ENCODE measurements at regions not wholly inside any gene's neighbourhood (a gene's known extent, or its start where the extent isn't known, plus 50 kb on each side); places are given as distances from the start of the nearest gene placed in this dataset.

- in situ Hi-C loops (cut with MboI; ENCODE audit: low pct_ligation_motif_present in 1 of 4, low pct_unique_long_range_greater_than_20kb in 1 of 4, low sequenced_read_pairs in 3 of 4): no loop called here
- H3K9me3 ChIP-seq: no peaks in the 10 kb centered on the region
- no peak overlapping the region for H3K4me3 ChIP-seq
- TF ChIP-seq EP300 (IDR thresholded peaks at IDR 0.05; ENCODE audit: low read depth) (no peak), POLR2A (IDR thresholded peaks at IDR 0.05) (no peak), CTCF (IDR thresholded peaks at IDR 0.05) (no peak), POLR2AphosphoS5 (IDR thresholded peaks at IDR 0.05) (no peak)
- H3K27me3 ChIP-seq: no peaks in the 10 kb centered on the region
- H3K27ac ChIP-seq: no peak overlapping the region
- intact Hi-C loops (cut with DNase I; ENCODE audit: low total_unique reads): no loop called here
- 50 to 51% methylated on average over 3 of the region's 3 CpGs for WGBS, 2 donors (ENCODE audit: low coverage in 1 of 2)
- no peak for DNase-seq
- peaks cover 0 to 14% (median 5%) of the 10 kb centered on the region in 4 donors for H3K4me1 ChIP-seq
- no peaks in the 10 kb centered on the region for H3K36me3 ChIP-seq
Measured at GRCh38 chr2:12856934-12857601, 140.3 kb downstream of the TRIB2 start.

- in situ Hi-C loops (cut with MboI; ENCODE audit: low pct_ligation_motif_present in 1 of 4, low pct_unique_long_range_greater_than_20kb in 1 of 4, low sequenced_read_pairs in 3 of 4) (no loop called here), intact Hi-C loops (cut with DNase I; ENCODE audit: low total_unique reads) (no loop called here)
- Histone ChIP-seq H3K27me3 (no peaks in the 10 kb centered on the region), H3K36me3 (no peaks in the 10 kb centered on the region), H3K4me3 (no peak overlapping the region), H3K4me1 (peaks cover 0 to 14% (median 5%) of the 10 kb centered on the region in 4 donors), H3K9me3 (peaks cover 0 to under 1% of the 10 kb centered on the region in 2 donors), H3K27ac (no peak overlapping the region)
- TF ChIP-seq EP300 (IDR thresholded peaks at IDR 0.05; ENCODE audit: low read depth) (no peak), POLR2A (IDR thresholded peaks at IDR 0.05) (no peak), POLR2AphosphoS5 (IDR thresholded peaks at IDR 0.05) (no peak), CTCF (IDR thresholded peaks at IDR 0.05) (no peak)
- WGBS, 2 donors (ENCODE audit: low coverage in 1 of 2): 51% methylated on average over 1 of the region's 1 CpG; no CpG with 5 or more reads in 1 of the 2 donors
- no peak for DNase-seq
Measured at GRCh38 chr2:12857891-12858290, 141.2 kb downstream of the TRIB2 start.

DNA sequence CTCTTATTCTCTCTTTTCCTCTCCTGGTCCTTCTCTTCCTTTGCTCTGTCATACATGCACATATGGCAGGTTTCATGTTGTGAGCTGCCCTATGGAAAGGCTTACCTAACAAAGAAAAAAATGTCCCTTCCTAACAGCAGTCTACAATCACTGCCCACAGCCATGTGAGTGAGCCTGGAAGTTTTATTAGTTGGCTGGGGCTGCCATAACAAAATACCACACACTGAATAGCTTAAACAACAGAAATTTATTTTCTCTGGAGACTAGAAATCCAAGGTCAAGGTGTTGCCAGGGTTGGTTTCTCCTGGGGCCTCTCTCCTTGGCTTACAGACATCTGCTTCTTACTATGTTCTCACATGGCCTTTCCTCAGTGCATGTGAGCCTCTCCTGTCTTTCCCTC is 142.1 kb downstream of the TRIB2 start:
- in situ Hi-C loops (cut with MboI; ENCODE audit: low pct_ligation_motif_present in 1 of 4, low pct_unique_long_range_greater_than_20kb in 1 of 4, low sequenced_read_pairs in 3 of 4) (no loop called here), intact Hi-C loops (cut with DNase I; ENCODE audit: low total_unique reads) (no loop called here)
- Histone ChIP-seq H3K27ac (no peak overlapping the region), H3K27me3 (no peaks in the 10 kb centered on the region), H3K36me3 (no peaks in the 10 kb centered on the region), H3K9me3 (peaks cover 0 to 3% of the 10 kb centered on the region in 2 donors), H3K4me3 (no peak overlapping the region), H3K4me1 (peaks cover 0 to 14% (median 5%) of the 10 kb centered on the region in 4 donors)
- no peak for TF ChIP-seq POLR2A (IDR thresholded peaks at IDR 0.05)
- no peak for TF ChIP-seq EP300 (IDR thresholded peaks at IDR 0.05; ENCODE audit: low read depth)
- no peak for TF ChIP-seq POLR2AphosphoS5 (IDR thresholded peaks at IDR 0.05)
- no peak for TF ChIP-seq CTCF (IDR thresholded peaks at IDR 0.05)
- no peak for DNase-seq

DNA sequence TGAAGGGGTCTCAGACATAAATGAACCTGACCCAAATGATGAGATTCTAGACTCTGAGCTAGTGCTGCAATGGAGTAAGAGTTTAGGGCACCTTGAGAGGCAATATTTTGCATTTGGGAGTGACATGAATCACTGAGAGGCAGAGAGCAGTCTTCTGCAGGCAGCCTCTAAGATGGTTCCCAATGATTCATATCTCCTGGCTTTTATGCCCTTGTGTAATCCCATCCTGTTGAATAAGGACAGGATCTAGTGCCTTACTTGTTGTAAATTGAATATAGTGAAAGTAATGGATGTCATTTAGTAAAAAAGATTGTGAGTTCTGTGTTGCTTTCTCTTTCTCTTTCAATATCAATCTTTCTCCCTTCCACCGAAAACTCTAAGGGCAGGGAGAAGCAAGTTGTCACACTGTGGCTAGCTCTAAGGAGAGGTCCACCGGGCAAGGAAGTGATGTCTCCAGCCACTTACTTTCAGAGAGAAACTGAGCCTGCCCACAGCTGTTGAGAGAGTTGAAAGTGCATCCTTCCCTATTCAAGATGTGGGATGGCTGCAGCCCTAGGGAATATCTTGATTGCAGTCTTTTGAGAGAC is 144.7 kb downstream of the TRIB2 start:
- intact Hi-C loops (cut with DNase I; ENCODE audit: low total_unique reads): no loop called here

More for the DNA sequence above, 144.7 kb downstream of the TRIB2 start:
- Histone ChIP-seq H3K9me3 (peaks cover 0 to 3% of the 10 kb centered on the region in 2 donors), H3K4me1 (peaks cover 0 to 10% (median 4%) of the 10 kb centered on the region in 4 donors), H3K4me3 (no peak overlapping the region), H3K36me3 (no peaks in the 10 kb centered on the region), H3K27me3 (no peaks in the 10 kb centered on the region), H3K27ac (peak overlapping the region in 3 of 4 donors; percentile 22 to 32 (median 23))
- no peak for DNase-seq
- in situ Hi-C loops (cut with MboI; ENCODE audit: low pct_ligation_motif_present in 1 of 4, low pct_unique_long_range_greater_than_20kb in 1 of 4, low sequenced_read_pairs in 3 of 4): no loop called here
- 42 to 57% methylated on average over 2 of the region's 2 CpGs for WGBS, 2 donors (ENCODE audit: low coverage in 1 of 2)
- TF ChIP-seq POLR2A (IDR thresholded peaks at IDR 0.05): no peak
- no peak for TF ChIP-seq CTCF (IDR thresholded peaks at IDR 0.05)
- TF ChIP-seq EP300 (IDR thresholded peaks at IDR 0.05; ENCODE audit: low read depth): no peak
- no peak for TF ChIP-seq POLR2AphosphoS5 (IDR thresholded peaks at IDR 0.05)
